ENCODE measurements at regions not wholly inside any gene's neighbourhood (a gene's known extent, or its start where the extent isn't known, plus 50 kb on each side); places are given as distances from the start of the nearest gene placed in this dataset.
"Not testable (repeated sequence)": the region's sequence is repeated elsewhere in the genome, so short reads cannot be mapped to it uniquely, and the experiment has no call there.

DNA sequence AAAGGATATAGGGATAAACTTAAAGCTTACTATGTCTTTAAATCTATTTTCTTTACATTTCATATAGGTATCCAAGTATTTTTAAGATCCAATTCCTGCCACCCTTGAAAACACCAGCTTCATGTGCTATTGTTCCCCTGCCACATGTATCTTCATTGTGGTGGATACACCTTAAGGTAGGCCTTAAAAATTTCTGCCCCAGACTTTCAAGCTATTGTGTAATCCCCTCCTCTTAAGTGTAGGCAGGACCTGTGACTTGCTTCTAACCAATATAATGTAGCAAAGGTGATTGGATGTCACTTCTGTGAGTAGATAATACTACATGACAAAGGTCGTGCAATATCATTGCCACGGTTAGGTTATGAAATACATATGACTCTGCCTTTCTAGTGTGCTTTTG lies 119.5 kb downstream of the RAD51AP2 start:
- DNase-seq: no peak
- no peak overlapping the region for H3K4me3 Mint-ChIP-seq
- no peak overlapping the region for H3K27ac Mint-ChIP-seq
- no peaks in the 10 kb centered on the region for H3K36me3 Mint-ChIP-seq (ENCODE audit: low read depth)
- H3K27me3 Mint-ChIP-seq: no peaks in the 10 kb centered on the region
- peaks cover 17% of the 10 kb centered on the region for H3K9me3 Mint-ChIP-seq
- no peaks in the 10 kb centered on the region for H3K4me1 Mint-ChIP-seq
- no peak for ATAC-seq

DNA sequence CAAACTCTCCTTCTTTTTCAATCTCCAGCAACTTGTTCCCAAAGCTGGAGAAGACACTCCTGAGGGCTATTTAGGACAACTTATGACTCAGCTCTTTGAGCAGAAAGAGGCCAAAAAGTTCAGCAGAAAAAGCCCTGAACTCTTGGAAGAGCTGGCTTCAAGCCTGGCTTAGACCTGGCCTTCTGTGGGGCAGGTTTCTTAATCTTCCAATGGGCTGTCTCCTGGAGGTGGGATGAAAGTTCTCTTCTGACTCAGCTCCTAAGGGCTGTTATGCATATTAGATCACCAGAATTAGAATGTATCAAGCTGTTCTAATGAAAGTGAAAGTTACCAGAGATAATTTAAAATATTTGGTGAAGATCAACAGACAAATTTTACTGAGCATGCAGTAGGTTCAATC lies 129.4 kb downstream of the RAD51AP2 start:
- Mint-ChIP-seq H3K9me3 (no peaks in the 10 kb centered on the region), H3K4me3 (no peak overlapping the region), H3K27me3 (no peaks in the 10 kb centered on the region), H3K4me1 (no peaks in the 10 kb centered on the region), H3K27ac (no peak overlapping the region), H3K36me3 (ENCODE audit: low read depth) (no peaks in the 10 kb centered on the region)
- ATAC-seq (no peak), DNase-seq (no peak)

DNA sequence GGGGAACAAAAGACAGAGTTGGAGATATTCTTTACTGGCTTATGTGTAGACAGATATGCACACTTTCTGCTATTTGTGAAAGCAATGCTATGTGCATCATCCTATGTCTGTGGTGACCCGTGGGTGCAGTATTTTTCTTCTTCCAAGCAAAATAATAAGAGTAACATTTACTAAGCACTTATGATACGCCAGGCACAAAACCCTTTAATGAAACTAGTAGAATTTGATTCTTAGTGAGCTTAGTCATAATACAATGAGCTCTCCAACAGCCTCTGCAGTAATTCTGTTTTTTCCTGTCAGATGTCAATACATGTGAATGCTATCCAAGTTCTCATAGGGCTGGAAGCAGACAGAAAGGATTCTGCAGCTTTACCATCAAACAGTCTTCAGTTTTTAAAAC lies 130.6 kb downstream of the RAD51AP2 start:
- no peak for DNase-seq
- H3K9me3 Mint-ChIP-seq: no peaks in the 10 kb centered on the region

DNA sequence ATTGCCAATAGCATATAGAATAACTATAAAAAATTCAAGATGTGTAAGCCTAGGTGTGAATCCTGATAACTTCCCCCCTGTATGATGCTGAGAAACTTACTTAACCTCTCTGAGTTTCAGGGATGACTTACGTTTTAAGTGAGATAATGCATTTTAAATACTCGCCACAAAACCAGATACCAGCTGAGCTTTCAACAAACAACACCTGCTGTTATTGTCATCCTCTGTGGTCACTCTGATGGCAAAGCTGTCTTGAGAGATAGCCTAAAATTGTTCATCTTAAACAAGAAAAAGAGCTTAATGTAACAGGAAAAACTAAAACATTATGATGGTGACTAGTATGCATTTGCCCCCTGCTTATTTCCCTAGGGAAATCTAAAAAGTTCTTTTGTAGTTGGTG lies 131.5 kb downstream of the RAD51AP2 start:
- H3K4me3 Mint-ChIP-seq: no peak overlapping the region
- H3K27me3 Mint-ChIP-seq: no peaks in the 10 kb centered on the region
- no peak for ATAC-seq

More for the DNA sequence above, 130.6 kb downstream of the RAD51AP2 start:
- no peaks in the 10 kb centered on the region for H3K36me3 Mint-ChIP-seq (ENCODE audit: low read depth)
- no peak overlapping the region for H3K27ac Mint-ChIP-seq
- no peak for ATAC-seq
- H3K4me1 Mint-ChIP-seq: no peaks in the 10 kb centered on the region
- no peak overlapping the region for H3K4me3 Mint-ChIP-seq
- no peaks in the 10 kb centered on the region for H3K27me3 Mint-ChIP-seq

DNA sequence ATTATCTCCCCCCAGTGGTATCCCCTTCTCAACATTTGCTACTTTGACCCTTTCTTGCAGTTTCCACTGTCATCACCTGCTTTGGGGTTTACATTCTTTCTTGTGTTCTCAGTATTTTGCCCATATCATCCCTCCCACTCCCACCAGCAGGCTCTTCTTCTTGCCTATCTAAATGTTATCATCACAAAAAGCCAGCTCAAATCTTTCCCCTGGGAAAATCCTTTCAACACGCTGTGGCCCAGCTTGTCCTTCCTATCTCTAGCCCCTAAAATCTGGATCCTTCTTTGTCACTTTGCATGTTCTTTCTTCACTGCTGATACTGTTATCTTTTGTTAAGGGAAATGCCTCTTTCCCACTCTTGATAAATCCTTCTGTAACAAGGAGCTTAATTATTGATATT lies 138.2 kb downstream of the RAD51AP2 start:
- Mint-ChIP-seq H3K4me1 (no peaks in the 10 kb centered on the region), H3K27ac (no peak overlapping the region), H3K4me3 (no peak overlapping the region), H3K36me3 (ENCODE audit: low read depth) (no peaks in the 10 kb centered on the region), H3K9me3 (peaks cover 9% of the 10 kb centered on the region), H3K27me3 (no peaks in the 10 kb centered on the region)
- DNase-seq: no peak
- no peak for ATAC-seq

More for the DNA sequence above, 131.5 kb downstream of the RAD51AP2 start:
- DNase-seq: no peak
- Mint-ChIP-seq H3K36me3 (ENCODE audit: low read depth) (no peaks in the 10 kb centered on the region), H3K4me1 (no peaks in the 10 kb centered on the region), H3K27ac (no peak overlapping the region), H3K9me3 (no peaks in the 10 kb centered on the region)

DNA sequence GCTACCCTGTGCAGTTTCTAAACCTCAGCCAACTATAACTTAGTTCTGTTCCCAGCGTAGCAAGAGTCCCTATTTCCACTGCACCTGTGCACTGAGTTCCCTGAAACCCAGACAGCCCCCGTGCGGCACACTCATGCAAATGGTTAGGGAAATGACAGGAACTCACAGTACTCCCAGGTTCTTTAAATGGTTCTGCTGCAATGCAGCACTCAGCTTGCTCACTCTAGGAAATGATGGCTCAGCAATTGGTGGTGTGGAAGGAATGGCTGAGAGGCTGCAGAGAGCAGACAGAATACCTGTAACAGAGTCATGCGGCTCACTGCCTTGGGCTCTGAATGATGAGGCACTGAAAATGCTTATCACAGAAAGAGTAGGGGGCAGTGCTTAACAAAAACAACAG lies 143.0 kb downstream of the RAD51AP2 start:
- ATAC-seq (no peak), DNase-seq (no peak)
- H3K27ac Mint-ChIP-seq: no peak overlapping the region
- H3K9me3 Mint-ChIP-seq: peaks cover 12% of the 10 kb centered on the region
- H3K36me3 Mint-ChIP-seq (ENCODE audit: low read depth): no peaks in the 10 kb centered on the region
- H3K4me3 Mint-ChIP-seq: no peak overlapping the region
- H3K27me3 Mint-ChIP-seq: no peaks in the 10 kb centered on the region
- H3K4me1 Mint-ChIP-seq: no peaks in the 10 kb centered on the region

DNA sequence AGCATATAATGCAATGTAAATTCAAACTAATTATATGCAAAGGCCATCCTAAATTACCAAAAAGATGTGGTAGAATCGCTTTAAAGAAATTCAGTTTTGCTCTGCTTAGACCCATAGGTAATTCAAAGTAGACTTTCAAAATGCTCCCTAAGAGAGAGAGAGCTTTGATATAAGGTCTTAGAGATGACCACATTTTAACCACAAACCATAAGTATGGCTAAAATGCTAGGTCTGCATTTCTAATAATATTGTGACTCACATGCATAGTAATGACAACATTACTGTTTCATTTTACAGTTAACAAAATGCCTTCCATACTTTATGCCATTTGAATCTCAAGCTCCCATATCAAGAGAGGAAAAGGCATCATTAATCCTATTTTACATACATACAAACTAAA lies 144.5 kb downstream of the RAD51AP2 start:
- ATAC-seq: no peak
- no peaks in the 10 kb centered on the region for H3K4me1 Mint-ChIP-seq
- H3K4me3 Mint-ChIP-seq: no peak overlapping the region
- H3K36me3 Mint-ChIP-seq (ENCODE audit: low read depth): no peaks in the 10 kb centered on the region
- no peak for DNase-seq
- H3K27me3 Mint-ChIP-seq: no peaks in the 10 kb centered on the region
- H3K27ac Mint-ChIP-seq: no peak overlapping the region
- H3K9me3 Mint-ChIP-seq: peaks cover 12% of the 10 kb centered on the region

DNA sequence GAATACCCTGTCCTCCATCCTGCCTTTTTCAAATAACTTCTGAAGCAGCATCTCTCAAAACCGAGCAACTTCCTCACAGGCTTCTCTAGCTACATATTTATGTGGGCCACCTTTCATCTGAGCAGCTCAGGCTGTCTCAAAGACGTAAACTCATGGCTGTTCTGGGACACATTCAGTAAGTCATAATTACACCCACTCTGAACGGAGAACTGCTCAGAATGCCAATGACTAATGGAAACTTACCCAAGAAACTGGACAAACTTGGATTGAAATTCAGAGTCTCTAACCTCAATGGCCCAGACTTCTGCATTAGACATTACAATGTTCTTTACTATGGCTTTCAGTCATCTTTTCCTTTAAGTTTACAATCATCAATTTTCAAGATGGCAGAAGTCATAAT lies 145.2 kb downstream of the RAD51AP2 start:
- peaks cover 8% of the 10 kb centered on the region for H3K9me3 Mint-ChIP-seq
- H3K4me1 Mint-ChIP-seq: no peaks in the 10 kb centered on the region
- no peak overlapping the region for H3K27ac Mint-ChIP-seq
- ATAC-seq (no peak), DNase-seq (no peak)
- H3K27me3 Mint-ChIP-seq: no peaks in the 10 kb centered on the region
- no peaks in the 10 kb centered on the region for H3K36me3 Mint-ChIP-seq (ENCODE audit: low read depth)
- no peak overlapping the region for H3K4me3 Mint-ChIP-seq

DNA sequence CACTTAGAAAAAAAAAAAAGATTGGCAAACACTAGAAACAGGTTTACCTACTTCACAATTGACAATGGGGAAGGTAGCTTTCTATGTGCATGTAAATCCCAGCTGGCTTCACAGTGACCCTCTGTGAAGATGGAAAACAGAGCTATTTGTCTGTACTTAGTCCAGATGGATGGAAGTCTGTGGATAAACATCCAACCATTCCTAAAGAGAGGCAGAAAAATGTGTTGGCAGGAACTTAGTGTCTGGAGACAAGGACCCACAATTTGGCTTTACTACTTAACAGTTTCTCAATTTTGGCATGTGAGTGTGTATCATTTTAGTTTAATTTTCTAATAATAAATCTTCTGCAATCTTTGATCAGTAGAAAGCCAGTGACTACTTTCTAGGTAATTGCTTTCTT lies 154.4 kb downstream of the RAD51AP2 start:
- Mint-ChIP-seq H3K4me3 (no peak overlapping the region), H3K27ac (no peak overlapping the region), H3K9me3 (peaks cover 11% of the 10 kb centered on the region), H3K36me3 (ENCODE audit: low read depth) (no peaks in the 10 kb centered on the region), H3K27me3 (no peaks in the 10 kb centered on the region), H3K4me1 (no peaks in the 10 kb centered on the region)
- ATAC-seq (no peak), DNase-seq (no peak)

DNA sequence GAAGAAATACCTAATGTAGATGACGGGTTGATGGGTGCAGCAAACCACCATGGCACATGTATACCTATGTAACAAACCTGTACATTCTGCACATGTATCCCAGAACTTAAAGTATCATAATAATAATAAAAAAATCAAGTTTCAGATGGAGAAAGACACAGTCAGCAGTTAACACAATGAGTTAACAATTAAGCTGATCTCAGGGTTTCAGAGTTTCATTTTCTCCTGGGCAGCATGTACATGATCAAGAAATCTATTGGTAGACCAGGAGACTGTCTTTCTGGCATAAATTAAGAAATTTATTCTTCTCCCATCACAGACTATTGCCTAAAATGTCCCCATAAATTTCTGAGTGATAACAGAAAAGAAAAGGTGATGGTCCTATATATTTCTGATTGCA lies 155.3 kb downstream of the RAD51AP2 start:
- no peak overlapping the region for H3K4me3 Mint-ChIP-seq
- no peak for ATAC-seq
- no peaks in the 10 kb centered on the region for H3K36me3 Mint-ChIP-seq (ENCODE audit: low read depth)
- DNase-seq: no peak
- no peaks in the 10 kb centered on the region for H3K27me3 Mint-ChIP-seq
- peaks cover 11% of the 10 kb centered on the region for H3K9me3 Mint-ChIP-seq
- H3K27ac Mint-ChIP-seq: no peak overlapping the region
- H3K4me1 Mint-ChIP-seq: no peaks in the 10 kb centered on the region

DNA sequence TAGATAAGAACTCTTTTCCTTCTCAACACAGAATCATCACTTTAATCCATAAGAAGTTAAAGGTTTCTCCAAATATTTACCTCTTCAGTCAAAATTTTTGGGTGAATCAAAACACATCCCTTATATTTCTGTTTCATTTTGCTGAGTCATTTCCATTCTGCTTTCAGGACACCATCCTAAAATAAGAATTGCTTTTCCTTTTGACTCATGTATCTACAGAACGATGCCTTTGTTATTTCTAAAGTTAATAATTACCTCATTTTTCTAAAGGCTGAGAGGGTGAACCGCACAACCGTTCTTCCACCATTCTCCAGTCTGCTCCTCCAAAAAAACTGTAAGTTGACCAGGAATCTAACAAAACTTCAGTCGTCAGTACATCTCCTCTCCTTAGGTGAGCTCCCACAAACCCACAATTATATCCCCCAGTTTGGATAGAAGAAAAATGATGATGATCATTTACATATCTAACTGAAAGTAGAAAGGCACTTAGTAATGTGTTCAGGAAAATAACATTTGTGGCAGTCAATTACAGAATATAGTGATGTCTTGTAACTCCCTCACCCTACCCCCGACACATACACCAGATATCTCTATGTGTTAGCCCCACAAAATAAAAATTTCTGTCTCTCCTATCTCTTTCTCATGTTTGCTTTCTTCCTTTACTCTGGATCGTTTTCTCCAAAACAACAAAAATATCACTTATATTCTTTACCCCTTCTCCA lies 162.5 kb downstream of the RAD51AP2 start:
- no peak overlapping the region for H3K4me3 Mint-ChIP-seq
- DNase-seq: no peak
- H3K27ac Mint-ChIP-seq: no peak overlapping the region
- ATAC-seq: no peak
- H3K36me3 Mint-ChIP-seq (ENCODE audit: low read depth): no peaks in the 10 kb centered on the region
- H3K27me3 Mint-ChIP-seq: no peaks in the 10 kb centered on the region
- peaks cover 5% of the 10 kb centered on the region for H3K9me3 Mint-ChIP-seq
- H3K4me1 Mint-ChIP-seq: no peaks in the 10 kb centered on the region

DNA sequence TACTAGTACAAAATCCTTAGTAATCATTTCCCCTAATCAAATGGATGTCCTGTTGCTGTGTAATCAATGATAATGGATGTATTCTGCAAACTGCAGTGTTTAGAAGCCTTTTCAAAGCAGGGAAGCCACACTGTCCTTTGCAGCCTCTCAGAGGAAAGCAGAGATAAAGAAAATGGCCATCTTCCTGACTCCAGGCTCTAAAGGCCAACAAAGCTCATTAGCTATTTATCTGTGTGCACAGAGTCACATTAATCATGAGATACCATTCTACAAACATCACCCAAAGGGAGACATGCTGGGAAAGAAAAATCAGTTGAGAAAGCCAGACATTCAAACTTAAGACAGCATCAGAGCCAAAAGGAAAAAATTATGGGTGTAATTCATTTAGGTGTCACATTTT lies 165.0 kb downstream of the RAD51AP2 start:
- Mint-ChIP-seq H3K9me3 (no peaks in the 10 kb centered on the region), H3K36me3 (ENCODE audit: low read depth) (no peaks in the 10 kb centered on the region), H3K27me3 (no peaks in the 10 kb centered on the region), H3K4me1 (no peaks in the 10 kb centered on the region), H3K27ac (no peak overlapping the region), H3K4me3 (no peak overlapping the region)
- ATAC-seq (no peak), DNase-seq (no peak)

DNA sequence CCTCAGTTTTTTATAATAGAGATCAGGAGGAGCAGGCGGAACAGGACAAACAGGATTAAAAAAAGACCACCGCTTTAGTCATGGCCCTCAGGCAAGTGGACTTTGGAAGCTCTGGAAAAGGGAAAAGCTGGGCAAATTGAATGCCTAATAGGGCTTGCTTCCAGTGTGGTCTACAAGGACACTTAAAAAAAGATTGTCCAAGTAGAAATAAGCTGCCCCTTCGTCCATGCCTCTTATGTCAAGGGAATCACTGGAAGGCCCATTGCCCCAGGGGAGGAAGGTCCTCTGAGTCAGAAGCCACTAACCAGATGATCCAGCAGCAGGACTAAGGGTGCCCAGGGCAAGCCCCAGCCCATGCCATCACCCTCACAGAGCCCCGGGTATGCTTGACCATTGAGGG lies 175.5 kb downstream of the RAD51AP2 start:
- ATAC-seq; H3K27me3 Mint-ChIP-seq; DNase-seq; H3K9me3 Mint-ChIP-seq; H3K27ac Mint-ChIP-seq; H3K36me3 Mint-ChIP-seq (ENCODE audit: low read depth); H3K4me1 Mint-ChIP-seq; H3K4me3 Mint-ChIP-seq: not testable (repeated sequence)

DNA sequence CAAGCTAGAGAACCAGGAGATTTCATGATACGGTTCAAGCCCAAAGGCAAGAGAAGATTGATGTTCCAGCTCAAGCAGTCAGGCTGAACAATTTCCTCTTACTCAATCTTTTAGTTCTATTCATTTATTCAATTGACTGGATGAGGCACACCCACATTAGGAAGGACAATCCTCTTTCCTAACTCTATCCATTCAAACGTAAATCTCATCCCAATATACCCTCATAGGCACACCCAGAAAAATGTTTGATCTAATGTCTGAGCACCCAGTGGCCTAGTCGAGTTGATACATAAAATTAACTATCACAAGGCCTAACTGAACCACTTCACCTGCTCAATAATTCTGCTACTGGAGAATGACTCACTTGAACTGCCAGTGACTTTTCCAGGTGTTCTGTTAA lies 180.7 kb downstream of the RAD51AP2 start:
- no peaks in the 10 kb centered on the region for H3K27me3 Mint-ChIP-seq

DNA sequence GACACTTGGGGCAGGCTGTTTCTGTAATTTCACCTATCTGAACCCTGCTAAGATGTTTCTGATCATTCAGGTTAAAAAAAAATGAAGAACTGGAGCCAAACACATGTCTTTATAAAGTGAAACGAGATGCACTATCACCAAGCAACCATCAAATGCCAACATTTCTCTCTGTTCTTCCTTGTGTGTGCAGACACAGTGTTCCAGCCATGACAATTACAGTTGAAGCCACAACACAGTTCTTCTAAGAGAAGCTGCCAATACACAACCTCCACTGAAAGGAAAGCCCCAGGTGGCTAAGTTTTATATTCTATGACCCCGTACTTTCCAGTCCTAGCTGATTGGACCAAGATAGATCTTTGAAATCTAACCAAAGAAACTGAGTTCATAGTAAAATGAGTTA lies 181.8 kb downstream of the RAD51AP2 start:
- Mint-ChIP-seq H3K36me3 (ENCODE audit: low read depth) (no peaks in the 10 kb centered on the region), H3K4me3 (no peak overlapping the region), H3K27me3 (no peaks in the 10 kb centered on the region), H3K9me3 (no peaks in the 10 kb centered on the region), H3K4me1 (no peaks in the 10 kb centered on the region), H3K27ac (no peak overlapping the region)
- DNase-seq (no peak), ATAC-seq (no peak)

More for the DNA sequence above, 180.7 kb downstream of the RAD51AP2 start:
- Mint-ChIP-seq H3K4me1 (no peaks in the 10 kb centered on the region), H3K36me3 (ENCODE audit: low read depth) (no peaks in the 10 kb centered on the region), H3K4me3 (no peak overlapping the region), H3K27ac (no peak overlapping the region), H3K9me3 (no peaks in the 10 kb centered on the region)
- ATAC-seq (no peak), DNase-seq (no peak)

DNA sequence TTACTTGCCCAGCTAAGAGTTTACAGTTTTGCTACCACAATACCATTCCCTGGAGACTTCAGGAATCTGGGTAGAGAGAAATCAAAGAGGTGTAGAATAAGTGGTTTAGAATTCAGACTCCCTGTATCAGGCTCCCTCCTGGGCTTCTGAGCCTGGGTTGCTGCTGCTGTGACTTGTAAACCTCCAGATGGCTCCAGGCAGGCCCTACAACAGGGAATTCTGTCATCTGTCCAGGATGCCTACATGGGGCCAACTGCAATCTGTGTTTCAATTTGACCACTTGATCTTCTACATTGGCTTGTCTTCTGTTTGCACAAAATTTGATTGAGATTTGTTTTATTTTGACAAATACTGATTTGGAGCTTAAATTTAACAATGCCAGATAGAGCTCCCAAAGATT lies 183.9 kb downstream of the RAD51AP2 start:
- H3K9me3 Mint-ChIP-seq: no peaks in the 10 kb centered on the region
- no peak overlapping the region for H3K27ac Mint-ChIP-seq
- no peaks in the 10 kb centered on the region for H3K36me3 Mint-ChIP-seq (ENCODE audit: low read depth)
- no peak for ATAC-seq
- no peak for DNase-seq
- no peaks in the 10 kb centered on the region for H3K4me1 Mint-ChIP-seq
- no peaks in the 10 kb centered on the region for H3K27me3 Mint-ChIP-seq
- H3K4me3 Mint-ChIP-seq: no peak overlapping the region

Data from activated naive CD8-positive, alpha-beta T cell treated with anti-CD3 and anti-CD28 coated beads, Interleukin-2, amount 50 U/mL, for 24 hours (primary cell).